ENCODE measurements at regions not wholly inside any gene's neighbourhood (a gene's known extent, or its start where the extent isn't known, plus 50 kb on each side); places are given as distances from the start of the nearest gene placed in this dataset.
"Not testable (repeated sequence)": the region's sequence is repeated elsewhere in the genome, so short reads cannot be mapped to it uniquely, and the experiment has no call there.

DNA sequence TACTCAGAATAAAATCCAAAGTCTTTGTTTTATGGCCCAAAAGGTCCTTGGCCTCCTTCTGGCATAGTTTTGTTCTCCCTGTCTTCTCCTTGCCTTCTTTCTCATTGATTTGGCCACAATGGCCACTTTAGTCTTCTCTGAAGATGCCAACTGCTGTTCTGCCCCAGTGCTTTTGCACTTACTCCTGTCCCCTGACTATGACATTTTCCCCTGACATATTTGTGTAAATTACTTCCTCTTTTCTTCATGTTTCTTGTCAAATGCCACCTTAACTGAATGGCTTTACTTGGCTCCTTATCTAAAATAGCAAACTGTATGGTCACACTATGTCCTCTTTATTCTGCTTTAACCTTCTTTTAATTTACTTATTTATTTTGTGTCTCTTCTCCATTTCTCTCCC lies 484.7 kb upstream of the ARRDC3 start:
- DNase-seq, result no peak

- DNase-seq, result no peak
Measured at GRCh38 chr5:91865915-91866314, 482.8 kb upstream of the ARRDC3 start.

DNA sequence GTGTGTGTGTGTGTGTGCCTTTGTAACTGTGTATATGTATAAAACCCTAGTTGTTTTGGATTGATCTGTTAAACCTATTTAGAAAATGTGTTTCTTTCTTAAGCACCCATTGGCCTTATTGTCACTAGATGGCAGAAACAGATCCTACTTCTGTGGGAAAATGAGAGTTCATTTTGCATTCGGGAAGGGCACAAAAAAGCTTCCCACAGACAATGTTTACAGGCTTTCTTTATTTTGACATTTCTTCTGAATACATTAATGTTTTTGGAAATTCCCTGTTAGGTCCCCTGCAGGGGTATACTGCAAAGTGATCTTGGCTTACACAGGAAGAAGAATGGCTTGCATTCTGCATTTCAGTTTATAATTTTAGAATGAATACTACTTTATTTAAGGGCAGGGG lies 481.8 kb upstream of the ARRDC3 start:
- no peak for DNase-seq

DNA sequence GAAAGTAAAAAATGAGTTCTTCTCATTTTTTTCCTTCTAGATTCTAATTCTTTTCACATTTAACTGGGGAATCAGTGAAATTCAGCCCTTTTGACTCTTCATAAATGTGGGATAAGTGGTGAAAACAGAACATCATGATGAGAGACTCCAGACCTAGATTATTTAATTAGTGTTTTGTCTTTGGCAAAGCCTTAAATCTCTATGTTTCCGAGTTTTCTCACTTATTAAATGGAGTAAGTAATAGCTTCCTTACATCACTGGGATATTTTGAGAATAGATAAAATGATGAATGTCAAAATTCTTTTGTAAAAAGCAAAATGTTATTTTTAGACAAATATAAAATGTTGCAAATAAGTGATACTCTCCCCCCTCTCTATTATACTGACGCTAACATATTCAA lies 468.6 kb upstream of the ARRDC3 start:
- no peak for DNase-seq

DNA sequence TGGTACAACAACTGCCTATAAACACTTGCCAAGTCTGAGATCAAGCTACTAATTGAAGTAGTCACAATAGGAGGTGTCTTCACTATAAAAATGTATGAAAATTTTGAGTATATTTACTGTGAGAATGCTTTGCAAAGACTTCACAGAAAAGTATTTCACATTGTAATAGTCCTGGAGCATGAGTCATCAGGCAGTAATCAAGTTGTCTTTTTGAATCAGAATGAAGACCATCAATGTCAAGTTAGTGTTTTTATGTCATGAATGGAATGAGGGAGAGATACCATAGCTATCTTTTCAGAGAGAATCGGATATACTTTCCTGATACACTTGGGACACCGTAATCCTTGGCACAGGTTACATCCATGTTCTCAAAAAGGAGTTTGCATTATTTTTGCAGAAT lies 466.9 kb upstream of the ARRDC3 start:
- DNase-seq, result no peak

GRCh38 chr5:91849069-91849468 lies 466.0 kb upstream of the ARRDC3 start:
- no peak for DNase-seq

GRCh38 chr5:91848453-91848852 lies 465.3 kb upstream of the ARRDC3 start:
- no peak for DNase-seq

DNA sequence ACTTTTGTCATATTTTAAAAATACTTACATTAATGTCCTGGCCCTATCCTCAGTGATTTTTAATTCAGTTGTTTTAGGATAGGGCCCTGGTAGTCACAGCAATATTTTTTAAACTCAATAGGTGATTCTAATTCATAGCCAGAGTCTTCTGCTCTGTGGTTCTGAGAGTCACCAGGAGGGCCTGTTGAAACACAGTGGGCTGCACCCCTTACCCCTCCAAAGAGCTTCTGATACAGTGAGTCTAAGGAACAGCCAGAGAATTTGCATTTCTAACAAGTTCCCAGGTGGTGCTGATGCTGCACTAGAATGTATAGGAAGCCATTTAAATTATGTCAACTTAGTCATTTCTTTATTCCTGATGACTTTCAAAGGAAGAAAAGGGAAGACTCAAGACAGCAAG lies 458.3 kb upstream of the ARRDC3 start:
- DNase-seq, result no peak

- DNase-seq, result no peak
Measured at GRCh38 chr5:91840412-91840811, 457.3 kb upstream of the ARRDC3 start.

- DNase-seq, result no peak
Measured at GRCh38 chr5:91839721-91840120, 456.6 kb upstream of the ARRDC3 start.

GRCh38 chr5:91839233-91839632 lies 456.1 kb upstream of the ARRDC3 start:
- no peak for DNase-seq

DNA sequence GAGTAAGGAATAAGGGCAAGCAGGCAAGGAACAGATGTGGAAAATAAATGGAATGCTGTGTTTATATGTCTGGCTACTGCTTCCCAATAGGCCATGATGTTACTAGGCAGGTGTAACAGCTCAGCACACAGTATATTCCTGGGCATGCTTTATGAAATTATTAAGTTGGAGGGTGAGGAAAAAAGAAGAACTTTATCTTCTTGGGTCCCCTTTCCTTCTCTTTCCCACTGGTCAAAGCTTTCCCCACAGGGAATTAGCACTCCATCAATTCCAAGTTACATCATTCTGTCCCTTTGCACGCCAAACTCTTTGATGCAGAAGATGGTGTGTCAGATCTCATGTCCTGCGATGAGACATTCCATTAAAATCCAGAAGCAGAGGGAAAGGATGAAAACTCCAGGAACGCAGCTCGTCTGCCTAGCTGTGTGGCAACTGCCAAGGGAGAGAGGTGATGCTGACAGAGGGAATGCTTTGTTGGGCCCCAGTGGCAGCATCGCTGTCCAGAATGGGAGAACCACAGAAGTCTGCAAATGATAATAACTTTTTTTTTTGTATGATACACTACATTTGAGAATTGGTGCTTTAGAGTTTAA lies 447.3 kb upstream of the ARRDC3 start:
- DNase-seq, result no peak

DNA sequence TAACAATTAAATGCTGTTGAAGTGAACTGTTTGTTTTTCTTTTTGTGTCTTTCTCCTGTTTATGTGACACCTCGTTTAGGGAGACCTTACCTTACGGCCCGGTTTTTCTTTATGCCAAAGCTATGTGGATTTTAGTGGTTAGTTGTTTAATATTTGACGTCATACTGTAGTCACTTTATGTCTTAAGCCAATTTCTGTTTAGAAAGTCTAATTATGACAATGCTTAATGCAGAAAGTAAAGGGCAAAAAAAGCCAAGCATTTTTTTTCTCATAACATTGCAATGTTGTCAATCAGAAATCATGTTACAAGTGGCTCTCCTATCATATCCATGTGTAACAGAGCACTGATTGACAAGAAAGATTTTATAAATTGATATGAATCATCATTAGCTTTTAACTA lies 442.5 kb upstream of the ARRDC3 start:
- no peak for DNase-seq

- no peak for DNase-seq
Measured at GRCh38 chr5:91824406-91824805, 441.3 kb upstream of the ARRDC3 start.

DNA sequence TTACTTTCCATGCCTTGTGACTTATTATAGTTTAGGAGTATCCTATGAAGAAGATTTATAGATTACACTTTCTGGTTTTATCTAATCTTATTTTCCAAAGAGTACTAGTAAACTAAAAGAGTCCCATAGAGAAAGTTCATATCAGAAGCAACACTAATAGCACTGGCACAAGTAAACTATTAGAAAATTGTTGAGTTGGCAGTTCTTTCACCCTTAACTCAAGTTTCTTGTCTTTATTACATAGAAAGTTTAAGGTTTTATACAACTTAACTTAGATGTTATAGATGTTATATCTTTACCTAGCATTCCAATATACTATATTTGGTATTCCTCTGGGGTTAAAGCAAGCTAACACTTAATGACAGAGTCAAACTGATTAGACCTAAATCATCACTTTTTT lies 437.8 kb upstream of the ARRDC3 start:
- DNase-seq, result no peak

DNA sequence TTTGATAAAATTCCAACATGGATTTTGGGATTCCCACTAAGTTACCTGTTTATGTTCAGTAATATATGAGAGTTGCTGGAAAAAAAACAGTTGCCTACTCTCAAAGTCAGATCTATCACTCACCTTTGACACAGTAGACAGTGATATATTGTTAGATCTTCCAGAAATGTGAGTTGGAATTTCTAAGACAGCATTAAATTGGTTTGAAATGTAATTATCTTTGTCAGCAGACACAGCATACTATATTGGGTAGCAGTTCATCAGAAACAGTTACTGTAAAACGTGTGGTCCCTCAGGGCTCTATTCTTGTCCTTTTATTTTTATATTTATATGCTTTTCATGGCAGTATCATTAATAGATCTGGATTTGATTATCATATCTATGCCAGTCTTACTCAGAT lies 433.6 kb upstream of the ARRDC3 start:
- no peak for DNase-seq

DNA sequence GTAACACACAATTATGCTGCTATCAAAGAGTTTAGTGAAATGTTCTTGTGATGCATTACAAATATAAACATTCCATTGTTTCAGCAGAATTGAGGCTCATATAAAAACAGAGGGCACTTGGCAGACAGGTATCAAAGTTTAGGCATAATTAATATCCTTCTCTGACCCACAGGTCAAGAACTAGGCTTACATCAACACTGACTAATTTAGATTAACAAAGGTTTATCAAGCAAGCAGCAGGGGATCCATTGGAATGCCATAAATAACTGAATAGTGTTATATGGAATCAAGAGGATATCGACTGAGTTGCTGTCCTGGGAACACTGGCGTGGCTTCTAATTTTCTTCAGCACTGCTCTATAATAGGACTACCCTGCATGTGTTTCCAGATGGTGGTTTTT lies 414.5 kb upstream of the ARRDC3 start:
- no peak for DNase-seq

DNA sequence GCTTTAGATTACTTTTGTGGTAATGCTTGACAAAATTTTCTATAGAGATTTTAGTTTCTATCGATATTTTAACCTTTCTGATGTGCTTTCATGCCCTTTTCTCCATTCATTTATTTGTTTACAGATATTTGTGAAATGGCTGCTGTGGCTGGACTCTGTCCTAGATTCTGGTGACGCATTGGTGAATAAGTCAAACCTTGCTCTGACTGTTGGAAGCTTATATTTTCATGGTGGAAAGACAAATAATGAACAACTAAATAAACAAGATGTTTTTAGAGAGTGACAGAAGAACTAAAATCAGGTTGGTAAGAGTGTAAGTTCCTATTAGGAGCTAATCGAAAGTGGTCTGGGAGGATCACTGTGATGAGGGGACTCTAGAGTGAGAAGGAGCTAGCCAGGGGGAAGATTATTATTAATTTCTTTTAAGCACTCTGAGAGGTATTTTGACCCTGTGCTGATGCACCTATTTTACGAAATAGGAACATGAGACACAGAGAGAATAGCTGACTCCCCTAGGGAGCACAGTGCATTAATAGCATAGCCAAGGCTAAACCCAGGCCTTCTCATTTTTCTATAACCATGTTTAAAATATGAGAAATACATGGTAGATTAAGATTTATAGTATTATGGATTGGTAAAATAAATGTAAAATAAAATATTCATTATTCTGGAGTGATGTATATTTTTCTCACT lies 411.9 kb upstream of the ARRDC3 start:
- no peak for DNase-seq

- DNase-seq, result no peak
Measured at GRCh38 chr5:91794455-91794854, 411.3 kb upstream of the ARRDC3 start.

DNA sequence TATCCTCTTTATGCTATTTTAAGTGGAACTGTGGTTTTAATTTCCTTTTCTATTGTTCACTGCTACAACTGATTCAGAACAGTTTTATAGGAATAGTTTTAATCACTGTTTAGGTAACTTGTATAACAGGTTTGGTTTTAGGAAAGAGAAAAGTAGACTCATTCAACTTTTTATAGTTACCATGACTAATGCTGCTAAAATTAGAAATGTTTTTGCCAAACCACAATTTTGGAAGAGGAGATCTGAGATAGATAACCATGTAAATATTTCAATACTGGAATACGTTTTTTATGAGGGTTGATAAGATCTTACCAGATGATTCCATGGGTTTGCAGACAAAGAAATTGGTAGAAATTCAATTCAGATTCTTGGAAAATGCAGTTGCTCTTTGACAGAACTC lies 404.6 kb upstream of the ARRDC3 start:
- DNase-seq, result no peak

- DNase-seq, result no peak
Measured at GRCh38 chr5:91777671-91778070, 394.6 kb upstream of the ARRDC3 start.

DNA sequence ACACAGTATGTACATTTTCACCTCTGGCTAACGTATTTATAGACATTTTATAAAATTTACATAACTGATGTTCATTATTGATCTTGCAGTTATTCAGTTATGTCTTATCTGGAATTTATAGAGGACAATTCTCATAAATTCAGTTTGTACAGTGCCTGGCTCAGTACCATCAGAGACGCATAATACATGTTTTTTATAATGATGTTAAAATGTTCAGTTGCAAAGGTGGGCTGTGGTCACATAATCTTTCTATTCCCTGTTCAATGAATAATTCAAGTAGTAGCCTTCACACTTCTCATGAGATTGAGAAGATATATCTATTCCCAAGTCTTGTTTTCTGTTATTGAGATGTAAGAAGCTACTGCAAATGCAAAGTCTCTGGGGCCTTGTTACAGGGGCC lies 393.1 kb upstream of the ARRDC3 start:
- DNase-seq, result no peak

DNA sequence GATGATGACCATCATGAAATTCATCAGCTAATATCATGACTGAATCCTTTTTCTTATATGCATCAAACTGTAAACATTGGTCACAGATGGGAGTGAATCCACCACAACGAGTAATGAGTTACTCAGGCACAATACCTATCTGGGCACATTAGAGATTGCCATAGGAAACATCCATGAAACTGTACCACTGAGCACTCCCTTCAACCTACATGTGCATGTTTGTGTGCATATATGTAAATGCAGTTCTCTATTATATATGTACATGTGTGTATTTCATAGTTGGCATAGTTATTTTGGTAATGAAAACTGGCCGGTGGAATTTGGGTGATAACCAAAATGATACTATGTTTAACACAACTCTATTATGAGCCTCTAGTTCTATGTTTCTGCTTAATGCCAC lies 387.3 kb upstream of the ARRDC3 start:
- DNase-seq, result no peak

- not testable (repeated sequence) for DNase-seq
Measured at GRCh38 chr5:91757383-91757782, 374.3 kb upstream of the ARRDC3 start.

- DNase-seq, result no peak
Measured at GRCh38 chr5:91754990-91755389, 371.9 kb upstream of the ARRDC3 start.

Measured in stimulated activated naive CD4-positive, alpha-beta T cell (primary cell).